HG02759 (cell line): ENCODE measurements at regions not wholly inside any gene's neighbourhood (a gene's known extent, or its start where the extent isn't known, plus 50 kb on each side); places are given as distances from the start of the nearest gene placed in this dataset.

ENCODE experiments used
- ATAC-seq: cut with Tn5 transposase; IDR thresholded peaks from one replicate; pipeline ENCODE4 v1.9.1; 2021; ENCODE audit warnings: mild to moderate bottlenecking, moderate library complexity; ENCODE audit not compliant: unreplicated experiment

DNA sequence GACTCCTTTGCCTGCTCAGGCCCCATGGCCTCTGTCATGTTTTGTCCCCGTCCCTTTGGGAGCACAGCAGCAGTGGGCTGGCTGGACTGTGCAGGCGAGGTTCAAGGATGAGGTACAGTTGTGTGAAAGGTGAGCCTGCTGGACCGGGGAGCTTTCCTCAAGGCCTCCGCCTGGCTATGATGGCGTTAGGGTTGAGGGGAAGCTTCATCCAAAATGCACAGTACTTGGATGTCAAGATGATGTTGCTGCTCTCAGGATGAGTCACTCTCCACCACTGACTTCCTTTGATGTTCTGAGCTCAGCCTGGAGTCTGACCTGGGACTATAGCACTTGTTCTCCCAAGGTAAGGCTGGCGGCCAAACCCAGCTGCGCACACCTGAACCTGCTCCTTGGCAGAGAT is 152.7 kb upstream of the SHH start:
- no peak for ATAC-seq

- ATAC-seq = no peak
Observed at GRCh38 chr7:155964543-155964942, 152.3 kb upstream of the SHH start.

DNA sequence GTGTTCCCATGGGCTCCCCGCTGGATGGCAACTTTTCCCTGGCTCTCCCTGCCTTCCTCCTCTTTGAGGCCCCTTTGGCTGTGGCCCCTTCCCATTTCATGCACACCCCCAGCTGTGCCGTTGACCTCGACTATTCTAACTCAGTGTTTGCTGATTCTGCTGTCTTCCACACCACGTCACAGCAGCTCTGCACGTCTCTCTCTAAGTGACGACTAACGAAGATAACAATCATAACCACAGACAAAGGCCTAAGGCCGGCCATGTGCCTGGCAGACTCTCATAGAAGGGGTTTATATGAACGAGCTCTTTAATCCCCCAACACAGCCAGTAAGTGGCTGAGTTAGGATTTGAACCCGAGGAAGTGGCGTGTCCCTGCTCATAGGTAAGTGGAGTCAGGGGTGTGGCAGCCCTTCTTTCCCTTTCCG is 151.5 kb upstream of the SHH start:
- ATAC-seq = no peak

DNA sequence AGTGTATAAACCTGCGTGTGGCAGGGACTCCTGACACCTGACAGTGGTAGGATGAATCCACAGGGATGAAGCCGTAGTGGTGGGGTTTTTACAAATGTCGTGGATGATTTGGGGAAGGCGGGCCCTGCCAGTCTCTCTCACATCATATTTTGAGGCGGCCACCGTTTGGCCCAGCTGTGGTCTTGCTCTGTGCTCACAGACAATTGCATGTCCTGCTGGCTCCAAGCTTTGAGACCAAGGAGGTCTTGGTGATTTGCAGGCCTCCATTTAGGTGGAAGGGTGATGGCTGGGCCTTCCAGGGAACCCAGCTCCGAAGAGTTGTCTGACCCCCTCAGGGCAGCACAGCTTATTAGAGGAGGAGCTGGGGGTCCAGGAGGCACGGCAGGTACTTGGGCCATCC is 151.1 kb upstream of the SHH start:
- ATAC-seq = no peak

DNA sequence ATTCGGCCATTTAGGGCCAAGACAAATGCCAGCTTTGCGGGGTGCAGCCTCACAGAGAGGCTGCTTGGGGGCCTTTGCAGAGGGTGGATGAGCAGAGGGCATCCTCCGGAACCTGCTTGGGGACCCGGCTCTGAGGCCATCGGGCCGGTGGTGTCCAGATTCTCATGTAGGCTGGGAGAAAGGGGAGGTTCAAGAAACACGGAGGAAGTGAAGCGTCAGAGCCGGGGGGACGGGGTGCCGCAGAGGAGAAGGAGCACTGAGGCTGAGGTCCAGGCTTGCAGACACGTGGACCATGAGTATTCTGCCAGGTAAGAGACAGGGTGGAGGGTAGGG is 150.7 kb upstream of the SHH start:
- ATAC-seq = no peak

DNA sequence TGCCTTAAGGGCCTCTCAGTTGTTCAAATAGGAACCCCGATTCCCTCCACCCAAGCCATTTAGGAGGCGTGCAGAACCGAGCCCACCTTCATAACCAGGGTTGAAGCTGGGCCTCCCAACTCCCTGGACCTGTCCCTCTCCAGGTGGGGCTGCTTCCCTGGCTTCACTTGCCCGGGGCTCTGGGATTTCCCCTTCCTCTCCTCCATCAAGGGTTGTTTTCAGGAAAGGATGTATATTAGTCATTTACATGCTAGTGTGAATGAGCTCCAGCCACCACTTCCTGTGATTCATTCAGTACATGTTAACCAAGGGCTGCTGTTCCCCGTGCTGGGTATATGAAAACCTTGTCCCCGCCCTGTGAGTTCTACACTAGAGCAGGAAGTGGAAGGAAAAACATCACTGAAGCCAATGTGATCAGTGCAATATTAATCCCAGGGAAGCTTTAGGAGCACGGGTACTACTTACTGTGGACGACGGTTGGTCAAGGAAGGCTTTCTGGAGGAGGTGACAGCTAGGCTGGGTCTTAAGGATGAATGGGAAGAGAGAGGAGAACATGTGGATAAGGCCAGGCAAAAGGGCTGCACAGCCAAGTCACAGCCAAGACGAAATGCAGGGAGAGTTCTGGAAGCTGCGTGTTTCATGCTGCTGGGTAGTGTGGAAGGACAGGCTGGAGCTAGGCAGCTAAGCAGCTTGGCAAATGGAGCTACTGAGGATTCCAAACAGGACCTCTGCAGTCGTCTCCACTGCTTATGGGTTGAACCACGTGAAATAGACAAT is 150.1 kb upstream of the SHH start:
- ATAC-seq = no peak

DNA sequence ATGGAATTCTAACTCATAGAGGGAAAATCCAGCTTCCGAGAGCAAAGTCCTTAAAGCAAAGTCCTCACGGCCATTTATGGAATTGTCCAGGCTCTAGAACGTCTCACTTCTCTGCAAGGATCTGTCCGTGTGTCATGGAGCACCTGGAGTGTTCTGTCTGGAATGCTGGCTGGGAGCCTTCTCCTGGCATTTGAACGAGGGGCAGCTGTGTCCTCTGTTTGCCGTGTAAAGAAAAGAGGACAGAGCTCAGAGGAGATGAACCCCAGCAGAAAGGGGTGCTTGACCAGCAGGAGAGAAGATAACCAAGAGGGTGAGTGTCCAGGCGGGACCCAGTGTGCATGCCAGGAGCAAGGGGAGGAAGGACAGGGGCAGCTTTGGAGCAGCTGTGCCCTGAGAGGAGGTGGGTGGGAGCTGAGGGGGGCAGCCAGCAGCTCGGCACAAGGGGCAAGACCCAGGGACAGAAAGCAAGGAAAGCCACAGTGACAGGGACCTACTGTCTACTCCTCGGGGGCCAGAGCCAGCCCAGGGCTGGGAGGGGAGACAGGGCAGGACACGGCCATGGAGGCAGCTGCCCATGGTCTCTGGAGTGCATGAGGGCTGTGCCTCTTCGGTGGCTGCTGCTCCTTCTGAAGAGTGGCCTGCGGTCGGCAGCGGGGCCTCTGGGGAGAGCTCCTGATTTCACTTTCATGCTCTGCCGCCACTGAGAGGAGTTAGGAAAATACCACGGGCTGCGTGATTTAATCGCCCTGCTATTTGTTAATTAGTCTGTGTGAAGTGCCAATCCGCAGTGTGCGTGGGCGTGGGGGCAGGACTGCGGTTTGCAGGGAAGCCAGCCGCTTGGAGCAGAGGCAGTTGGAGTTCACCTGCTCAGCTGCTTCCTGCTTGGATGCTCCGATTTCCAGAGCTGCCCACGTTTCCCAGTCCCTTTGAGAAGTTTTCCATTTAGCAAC is 149.3 kb upstream of the SHH start:
- no peak for ATAC-seq

DNA sequence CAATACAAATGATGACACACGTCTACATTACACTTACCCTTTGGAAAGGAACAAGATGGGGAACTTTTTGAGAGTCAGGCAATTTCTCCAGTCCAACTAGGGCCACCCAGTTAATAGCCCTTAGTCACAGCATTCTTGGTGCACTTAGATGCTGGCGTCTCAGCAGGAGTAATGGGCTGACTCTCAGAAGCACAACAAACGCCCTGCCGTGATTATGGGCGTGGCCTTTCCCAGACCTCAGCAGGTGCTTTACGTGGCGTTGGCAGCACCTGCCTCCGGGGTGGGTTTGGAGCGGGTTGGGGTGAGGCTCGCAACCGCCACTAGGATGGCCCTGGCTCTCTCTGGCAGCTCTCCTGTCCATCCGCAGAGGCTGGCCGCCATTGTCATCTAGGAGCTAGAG is 147.6 kb upstream of the SHH start:
- ATAC-seq = no peak

DNA sequence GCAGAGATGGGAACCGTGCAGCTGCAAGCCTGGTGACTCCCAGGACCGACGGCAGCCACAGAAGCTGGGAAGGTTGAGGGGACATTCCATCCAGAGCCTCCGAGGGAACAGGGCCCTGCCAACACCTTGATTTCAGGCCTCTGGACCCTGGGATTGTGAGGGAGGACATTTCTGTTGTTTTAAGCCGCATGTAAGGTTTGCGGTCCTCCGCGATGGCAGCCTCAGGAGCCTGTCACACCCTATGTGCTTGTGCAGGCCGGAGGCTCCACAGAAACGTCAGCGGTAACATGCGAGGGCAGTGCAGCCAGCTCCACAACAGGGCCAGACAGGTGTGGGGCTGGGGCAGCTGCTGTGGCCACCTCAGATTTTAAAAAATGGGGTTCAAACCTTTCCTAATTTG is 144.7 kb upstream of the SHH start:
- no peak for ATAC-seq

DNA sequence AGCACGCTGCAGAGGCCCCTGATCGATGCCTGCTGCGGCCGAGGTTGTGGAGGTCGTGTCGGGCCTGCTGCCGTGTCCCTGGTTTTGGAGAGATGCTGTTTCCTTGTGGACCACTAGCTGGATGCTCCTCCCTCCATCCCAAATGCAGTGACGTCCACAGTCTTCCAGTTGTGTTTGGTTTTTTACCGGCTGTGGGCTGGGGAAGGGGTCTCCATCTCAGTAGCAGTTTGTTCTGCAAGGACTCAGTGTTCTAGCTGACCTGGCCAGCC is 143.0 kb upstream of the SHH start:
- no peak for ATAC-seq

- ATAC-seq = no peak
Observed at GRCh38 chr7:155954550-155955366, 142.5 kb upstream of the SHH start.

GRCh38 chr7:155953781-155954549 is 141.7 kb upstream of the SHH start:
- ATAC-seq = no peak

GRCh38 chr7:155953501-155953778 is 141.2 kb upstream of the SHH start:
- no peak for ATAC-seq

DNA sequence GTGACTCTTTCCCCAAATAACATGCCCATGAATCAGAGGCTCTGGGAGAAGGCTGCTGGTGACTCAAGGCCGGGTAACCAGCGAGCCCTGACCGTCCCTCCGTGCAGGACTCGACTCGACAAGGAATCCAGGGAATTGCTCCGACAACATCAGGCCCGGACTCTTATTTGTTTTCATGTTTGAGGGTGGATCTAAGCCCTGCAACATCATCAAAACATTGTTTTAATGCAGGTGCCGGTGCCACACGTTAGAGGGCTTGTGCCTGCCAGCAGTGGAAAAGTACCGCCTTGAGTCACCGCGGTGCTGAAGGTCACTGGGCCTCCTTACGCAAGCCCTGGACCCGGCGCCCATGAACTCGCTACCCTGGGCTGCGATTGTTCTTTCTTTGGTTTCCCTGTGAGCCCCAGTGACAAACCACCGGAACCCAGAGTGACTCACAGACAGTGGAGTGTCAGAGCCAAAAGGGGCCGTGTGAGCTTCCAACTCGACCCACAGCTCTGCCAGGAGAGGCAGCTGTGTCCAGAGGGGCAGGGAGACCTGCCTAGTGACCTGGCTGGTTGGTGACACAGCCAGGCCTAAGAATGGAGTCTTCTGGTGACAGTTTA is 139.4 kb upstream of the SHH start:
- ATAC-seq = no peak

DNA sequence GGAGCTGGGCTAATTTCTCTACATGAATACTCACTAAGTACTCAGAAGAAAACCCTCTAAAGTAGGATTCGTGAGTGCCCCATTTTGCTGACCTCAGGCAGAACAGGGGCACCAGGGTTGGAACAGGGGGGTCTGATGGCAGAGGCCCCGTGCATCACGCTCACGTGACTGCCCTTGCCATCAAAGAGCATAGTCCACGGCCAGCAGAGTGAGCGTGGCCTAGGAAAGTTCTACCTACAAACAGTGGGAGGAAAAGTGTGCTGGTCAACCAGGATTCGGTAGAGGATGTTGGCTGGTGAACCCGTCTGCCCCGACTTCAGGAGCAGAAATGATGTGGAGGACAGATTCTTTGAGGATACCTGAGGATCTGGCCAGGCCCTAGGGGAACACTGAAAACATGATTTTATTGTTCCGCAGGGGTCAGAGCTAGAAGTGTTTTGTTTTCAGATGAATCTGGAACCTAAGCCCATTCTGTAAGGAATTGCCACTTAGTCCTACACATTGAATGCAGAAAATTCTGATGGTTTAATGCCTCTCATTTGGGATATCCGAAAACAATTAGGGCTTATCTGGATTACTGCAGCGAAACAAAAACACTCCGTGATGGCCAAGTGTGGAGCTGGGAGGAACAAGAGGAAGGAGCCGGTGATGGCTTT is 138.8 kb upstream of the SHH start:
- ATAC-seq = no peak

DNA sequence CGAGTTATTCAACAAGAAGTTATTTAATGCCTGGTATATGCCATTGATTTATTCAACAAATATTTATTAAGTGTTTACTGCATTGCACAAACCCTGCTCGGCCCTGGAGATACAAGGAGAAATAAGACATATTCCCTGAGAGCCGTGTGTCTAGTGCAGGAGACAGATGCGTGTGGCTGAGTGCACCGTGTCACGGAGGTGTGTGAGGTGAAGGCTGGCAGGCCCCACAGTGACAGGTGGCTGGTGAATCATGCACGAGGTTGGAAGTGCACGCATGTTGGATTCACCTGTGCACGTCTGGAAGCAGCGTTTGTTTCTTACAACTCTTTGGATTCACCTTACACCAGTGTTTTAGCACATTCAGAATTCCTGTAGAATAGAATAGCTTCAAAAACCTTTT is 136.6 kb upstream of the SHH start:
- no peak for ATAC-seq

- no peak for ATAC-seq
Observed at GRCh38 chr7:155948423-155948822, 136.2 kb upstream of the SHH start.

DNA sequence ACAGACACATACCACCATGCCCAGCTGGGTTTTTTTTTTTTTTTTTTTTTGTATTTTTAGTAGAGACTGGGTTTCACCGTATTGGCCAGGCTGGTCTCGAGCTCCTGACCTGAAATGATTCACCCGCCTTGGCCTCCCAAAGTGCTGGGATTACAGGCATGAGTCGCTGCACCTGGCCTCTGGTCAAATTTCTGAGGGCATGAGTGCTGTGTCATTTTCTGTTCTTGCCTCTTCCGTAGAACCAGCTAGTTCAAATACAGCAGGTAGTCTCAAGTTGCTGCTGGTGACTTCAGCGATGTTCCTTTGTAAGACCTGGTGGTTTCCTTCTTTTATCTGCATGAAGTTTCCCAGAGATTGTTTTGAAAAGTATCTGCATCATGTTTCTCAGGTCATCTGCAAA is 134.8 kb upstream of the SHH start:
- no peak for ATAC-seq

GRCh38 chr7:155945670-155946325 is 133.5 kb upstream of the SHH start:
- ATAC-seq = no peak

- no peak for ATAC-seq
Observed at GRCh38 chr7:155944901-155945300, 132.6 kb upstream of the SHH start.
